ENCODE measurements at regions not wholly inside any gene's neighbourhood (a gene's known extent, or its start where the extent isn't known, plus 50 kb on each side); places are given as distances from the start of the nearest gene placed in this dataset.
"Not testable (repeated sequence)": the region's sequence is repeated elsewhere in the genome, so short reads cannot be mapped to it uniquely, and the experiment has no call there.

DNA sequence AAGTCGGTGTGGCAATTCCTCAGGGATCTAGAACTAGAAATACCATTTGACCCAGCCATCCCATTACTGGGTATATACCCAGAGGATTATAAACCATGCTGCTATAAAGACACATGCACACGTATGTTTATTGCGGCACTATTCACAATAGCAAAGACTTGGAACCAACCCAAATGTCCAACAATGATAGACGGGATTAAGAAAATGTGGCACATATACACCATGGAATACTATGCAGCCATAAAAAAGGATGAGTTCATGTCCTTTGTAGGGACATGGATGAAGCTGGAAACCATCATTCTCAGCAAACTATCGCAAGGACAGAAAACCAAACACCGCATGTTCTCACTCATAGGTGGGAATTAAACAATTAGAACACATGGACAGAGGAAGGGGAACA, 80.6 kb upstream of the ST3GAL5 start:
- DNase-seq (ENCODE audit: low read depth) = not testable (repeated sequence)

- not testable (repeated sequence) for DNase-seq (ENCODE audit: low read depth)
These were observed 77.0 kb upstream of the ST3GAL5 start for GRCh38 chr2:85965770-85966169.

DNA sequence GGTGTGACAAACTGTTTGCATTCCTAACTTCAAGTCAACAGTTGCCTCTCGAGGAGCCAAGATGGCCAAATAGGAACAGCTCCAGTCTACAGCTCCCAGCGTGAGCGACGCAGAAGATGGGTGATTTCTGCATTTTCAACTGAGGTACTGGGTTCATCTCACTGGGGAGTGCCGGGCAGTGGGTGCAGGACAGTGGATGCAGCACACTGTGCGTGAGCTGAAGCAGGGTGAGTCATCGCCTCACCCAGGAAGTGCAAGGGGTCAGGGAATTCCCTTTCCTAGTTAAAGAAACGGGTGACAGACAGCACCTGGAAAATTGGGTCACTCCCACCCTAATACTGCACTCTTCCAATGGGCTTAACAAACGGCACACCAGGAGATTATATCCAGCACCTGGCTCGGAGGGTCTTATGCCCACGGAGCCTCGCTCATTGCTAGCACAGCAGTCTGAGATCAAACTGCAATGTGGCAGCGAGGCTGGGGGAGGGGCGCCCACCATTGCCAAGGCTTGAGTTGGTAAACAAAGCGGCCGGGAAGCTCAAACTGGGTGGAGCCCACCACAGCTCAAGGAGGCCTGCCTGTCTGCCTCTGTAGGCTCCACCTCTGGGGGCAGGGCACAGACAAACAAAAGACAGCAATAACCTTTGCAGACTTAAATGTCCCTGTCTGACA, 75.1 kb upstream of the ST3GAL5 start:
- DNase-seq (ENCODE audit: low read depth) = peak; percentile 24

DNA sequence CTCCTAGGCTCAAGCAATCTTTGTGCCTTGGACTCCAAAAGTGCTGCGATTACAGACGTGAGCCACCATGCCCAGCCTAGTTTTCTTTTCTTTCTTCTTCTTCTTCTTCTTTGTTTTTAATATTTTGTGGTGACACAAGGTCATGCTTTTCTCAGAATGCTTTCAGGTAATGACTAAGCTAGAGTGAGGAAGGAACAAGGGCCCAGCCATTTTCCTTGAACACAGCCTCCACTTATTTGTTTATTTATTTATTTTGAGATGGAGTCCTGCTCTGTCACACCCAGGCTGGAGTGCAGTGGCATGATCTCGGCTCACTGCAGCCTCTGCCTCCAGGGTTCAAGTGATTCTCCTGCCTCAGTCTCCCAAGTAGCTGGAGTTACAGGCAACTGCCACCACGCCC, 74.3 kb upstream of the ST3GAL5 start:
- no peak for DNase-seq (ENCODE audit: low read depth)

GRCh38 chr2:85961754-85962153, 73.0 kb upstream of the ST3GAL5 start:
- DNase-seq (ENCODE audit: low read depth) = no peak

GRCh38 chr2:85961053-85961452, 72.3 kb upstream of the ST3GAL5 start:
- no peak for DNase-seq (ENCODE audit: low read depth)

DNA sequence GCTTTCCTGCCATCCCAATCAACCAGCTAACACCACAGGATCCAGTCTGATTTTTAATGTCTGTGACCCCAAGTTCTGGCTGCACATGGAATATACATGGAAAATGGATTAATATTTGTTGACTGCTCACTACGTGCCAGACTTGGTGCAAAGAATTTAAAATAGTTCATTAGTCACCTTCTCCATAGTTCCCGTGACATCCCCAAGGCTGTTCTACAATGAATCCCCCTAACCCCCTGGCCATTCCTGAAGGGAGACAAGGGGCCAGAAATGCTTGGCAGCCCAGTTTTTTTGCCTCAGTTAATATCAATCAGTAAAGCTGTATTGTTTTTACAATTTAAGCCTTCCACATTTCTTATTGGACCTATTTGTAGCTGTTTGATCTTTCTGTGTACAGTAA, 71.0 kb upstream of the ST3GAL5 start:
- no peak for DNase-seq (ENCODE audit: low read depth)

DNA sequence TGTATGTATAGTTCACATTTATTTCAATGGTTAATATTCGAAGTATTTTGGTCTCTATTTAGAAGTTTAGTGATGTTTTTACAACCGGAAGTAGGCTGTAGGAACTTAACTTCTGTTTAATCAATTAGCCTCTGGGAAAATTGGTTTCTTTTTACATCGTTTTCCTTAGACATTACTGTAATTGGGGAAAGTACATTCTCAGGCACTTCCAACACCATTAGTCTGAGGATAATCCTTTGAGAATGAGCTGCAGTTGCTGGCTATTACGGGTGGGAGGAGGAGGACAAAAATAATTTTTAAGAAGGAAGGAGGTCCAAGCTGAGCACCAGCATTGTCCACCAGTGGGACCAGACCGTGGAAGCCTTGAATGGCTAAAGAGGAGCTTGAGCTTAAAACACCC, 70.4 kb upstream of the ST3GAL5 start:
- no peak for DNase-seq (ENCODE audit: low read depth)

DNA sequence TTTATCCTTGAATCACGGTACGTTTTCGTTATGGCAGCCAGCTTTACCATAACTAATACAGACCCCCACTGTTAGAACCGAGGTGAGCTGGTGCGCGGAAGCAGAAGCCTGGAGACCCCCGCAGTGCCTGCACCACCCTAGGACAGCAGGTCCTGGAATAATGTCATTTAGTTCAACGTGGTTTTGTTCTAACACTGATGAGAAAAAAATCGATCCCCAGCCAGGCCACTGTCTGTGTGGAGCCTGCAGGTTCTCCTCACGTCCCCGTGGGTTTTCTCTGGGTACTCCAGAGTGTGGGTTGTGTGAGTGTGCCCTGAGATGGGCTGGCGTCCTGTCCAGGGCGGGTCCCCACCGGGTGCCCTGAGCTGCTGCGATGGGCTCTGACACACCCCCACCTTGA, 69.9 kb upstream of the ST3GAL5 start:
- DNase-seq (ENCODE audit: low read depth) = no peak

DNA sequence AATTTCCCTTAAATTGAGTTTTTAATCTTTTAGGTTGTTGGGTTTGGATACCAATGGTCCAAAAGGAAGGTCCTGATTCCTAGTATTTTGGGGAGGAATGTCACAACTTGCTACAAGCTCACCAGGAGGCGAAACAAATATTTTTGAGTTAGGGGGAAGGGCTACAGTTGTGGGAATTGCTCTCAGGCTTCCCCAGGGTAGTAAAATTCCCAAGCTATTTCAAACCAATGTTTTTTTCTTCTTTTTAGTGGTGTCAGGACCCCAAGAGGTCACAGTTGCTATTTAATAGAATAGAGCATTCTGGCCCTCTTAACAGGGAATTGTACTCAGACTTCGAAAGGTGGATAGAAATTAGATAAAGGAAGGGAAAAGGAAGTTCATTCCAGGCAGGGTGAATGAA, 68.5 kb upstream of the ST3GAL5 start:
- DNase-seq (ENCODE audit: low read depth) = peak; percentile 22

DNA sequence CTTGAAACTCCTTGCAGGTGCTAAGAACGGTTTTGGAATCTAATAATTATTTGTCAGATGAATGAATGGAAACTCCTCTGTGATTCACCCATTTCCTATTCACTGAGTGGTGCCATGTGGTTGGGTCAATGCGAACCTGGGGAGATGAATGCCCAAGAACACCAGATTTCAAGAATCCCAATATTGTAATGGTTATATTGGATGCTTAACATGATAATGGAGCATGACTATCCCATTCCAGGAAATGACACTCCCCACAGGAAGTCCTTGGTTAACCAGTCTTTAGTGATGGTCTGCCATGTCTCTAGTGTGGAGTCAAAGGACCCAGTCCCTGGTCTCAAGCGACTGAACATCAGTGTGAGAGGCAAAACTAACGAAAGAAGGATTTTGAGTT, 67.9 kb upstream of the ST3GAL5 start:
- DNase-seq (ENCODE audit: low read depth) = no peak

DNA sequence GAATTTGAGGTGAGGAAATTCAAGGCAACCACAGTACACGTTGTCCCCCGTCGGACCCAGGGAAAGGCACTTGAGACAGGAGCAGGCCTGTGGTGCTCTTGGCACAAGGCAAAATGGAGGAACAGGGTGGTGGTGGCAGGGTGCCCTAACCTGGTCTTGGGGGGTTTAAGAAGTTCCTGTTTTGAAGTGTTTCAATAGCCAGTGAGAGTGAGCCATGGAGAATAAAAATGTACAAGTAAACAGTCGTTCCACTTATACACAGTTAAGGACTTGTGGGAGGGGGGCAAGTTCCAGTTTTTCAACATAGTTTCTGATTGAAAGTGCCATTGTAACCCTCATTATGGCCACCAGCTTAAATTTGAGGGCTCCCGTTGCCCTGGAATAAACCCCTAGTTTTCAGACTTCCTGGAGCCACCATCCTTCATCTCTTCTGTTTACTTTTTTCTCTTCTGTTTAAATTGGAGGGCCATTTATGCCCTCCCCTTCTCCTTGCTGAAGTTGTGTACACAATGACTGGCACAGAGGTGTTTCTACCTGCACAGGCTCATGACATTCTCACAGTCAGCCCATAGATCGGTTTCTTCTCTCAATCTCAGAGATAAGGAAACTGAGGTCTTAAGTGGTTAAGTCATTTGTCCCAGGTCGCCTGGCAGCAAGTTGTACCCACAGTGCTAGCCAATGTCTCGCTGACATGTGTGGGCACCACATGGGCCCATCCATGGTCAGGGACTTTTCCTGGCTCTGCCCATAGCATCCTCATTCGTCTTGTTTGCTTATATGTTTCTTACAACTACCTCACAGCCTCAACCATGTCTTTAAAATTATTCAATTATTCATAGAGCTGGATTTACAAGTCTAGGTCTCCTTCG, 66.0 kb upstream of the ST3GAL5 start:
- DNase-seq (ENCODE audit: low read depth) = no peak

DNA sequence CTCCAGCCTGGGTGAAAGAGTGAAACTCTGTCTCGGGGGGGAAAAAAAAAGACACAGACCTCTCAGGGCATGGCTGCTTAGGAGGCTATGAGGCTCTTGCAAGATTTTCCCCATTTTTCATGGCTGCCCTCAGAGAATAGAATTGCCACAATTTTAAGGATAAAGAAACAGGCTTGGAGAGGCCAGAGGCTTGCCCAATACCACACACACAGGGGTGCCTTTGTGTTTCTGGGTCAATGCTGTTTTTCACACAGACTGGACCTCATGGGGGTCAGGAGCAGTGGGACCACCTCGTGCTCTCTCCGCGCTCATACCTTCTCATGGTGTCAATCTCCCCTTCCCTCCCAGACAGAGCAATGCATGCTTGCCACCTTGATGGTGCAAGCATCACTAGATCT, 65.4 kb upstream of the ST3GAL5 start:
- DNase-seq (ENCODE audit: low read depth) = no peak

DNA sequence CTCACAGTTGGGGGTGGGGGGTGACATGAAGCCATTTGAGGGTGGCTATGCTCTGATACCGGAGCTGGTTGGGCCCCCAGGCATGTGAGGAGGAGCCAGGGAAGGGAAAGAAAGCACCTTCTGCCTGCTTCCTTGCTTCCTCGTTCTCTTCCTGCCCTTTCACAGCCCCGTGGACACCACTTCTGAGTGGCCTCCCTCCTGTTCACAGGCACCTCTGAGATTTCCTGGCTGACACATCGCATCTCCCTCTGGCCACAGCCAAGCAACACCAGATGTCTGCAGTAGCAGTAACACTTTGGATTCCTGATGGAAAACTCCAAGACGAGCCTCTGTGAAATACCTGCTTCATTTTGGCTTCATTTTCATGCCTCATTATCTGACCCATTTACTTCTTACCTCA, 64.7 kb upstream of the ST3GAL5 start:
- DNase-seq (ENCODE audit: low read depth) = peak; percentile 41

- no peak for DNase-seq (ENCODE audit: low read depth)
These were observed 63.5 kb upstream of the ST3GAL5 start for GRCh38 chr2:85952196-85952734.

DNA sequence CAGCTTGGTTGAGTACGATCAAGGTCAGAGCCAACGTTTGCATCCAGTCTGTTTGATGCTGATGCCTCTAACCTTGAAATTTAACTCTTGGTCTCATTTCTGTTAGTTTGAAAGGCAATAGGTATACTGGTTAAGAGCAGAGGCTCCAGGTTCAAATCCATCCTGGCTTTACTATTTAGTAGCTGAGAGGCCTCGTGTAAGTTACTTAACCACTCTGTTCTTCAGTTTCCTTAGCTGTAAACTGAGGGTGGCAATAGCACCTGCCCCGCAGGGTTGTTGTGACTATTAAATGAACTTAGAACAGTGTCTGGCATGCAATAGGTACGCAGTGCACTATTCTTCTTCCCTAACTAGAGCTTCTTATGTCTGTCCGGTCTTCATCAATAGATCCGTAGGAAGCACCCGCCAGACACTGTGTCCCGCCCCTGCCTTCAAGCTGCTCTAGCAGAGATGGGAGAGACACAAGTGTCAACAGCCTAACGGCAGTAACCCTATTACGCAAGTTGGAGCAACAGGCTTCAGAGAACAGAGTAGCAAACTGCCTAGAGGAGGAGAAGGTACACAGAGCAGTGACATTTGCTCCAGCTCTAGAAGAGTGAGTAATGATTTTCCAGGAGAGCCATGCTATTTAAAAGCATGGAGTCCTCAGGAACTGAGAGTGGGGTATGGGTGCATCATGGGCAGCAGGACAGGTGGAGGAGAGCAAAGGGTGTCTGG, 62.7 kb upstream of the ST3GAL5 start:
- no peak for DNase-seq (ENCODE audit: low read depth)

GRCh38 chr2:85950743-85951142, 62.0 kb upstream of the ST3GAL5 start:
- DNase-seq (ENCODE audit: low read depth) = no peak

- DNase-seq (ENCODE audit: low read depth) = peak; percentile 23
These were observed 60.5 kb upstream of the ST3GAL5 start for GRCh38 chr2:85949280-85949679.

DNA sequence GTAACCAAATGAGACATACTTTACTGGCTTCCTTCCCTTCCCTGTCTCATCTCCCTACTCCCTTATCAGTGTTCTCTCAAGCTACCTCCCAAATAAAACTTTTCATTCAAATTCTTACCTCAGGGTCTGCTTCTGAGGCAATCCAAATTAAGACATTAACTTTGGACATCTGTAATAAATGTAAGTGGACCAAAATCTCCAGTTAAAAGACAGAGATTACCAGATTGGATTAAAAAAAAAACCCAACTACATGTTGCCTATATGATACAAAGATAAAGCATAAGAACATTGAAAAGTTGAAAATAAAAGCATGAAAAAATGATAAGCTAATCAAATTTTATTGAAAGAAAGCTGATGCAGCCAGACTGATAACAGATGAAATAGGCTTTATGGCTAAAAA, 58.8 kb upstream of the ST3GAL5 start:
- no peak for DNase-seq (ENCODE audit: low read depth)

GRCh38 chr2:85945586-85945985, 56.8 kb upstream of the ST3GAL5 start:
- peak; percentile 24 for DNase-seq (ENCODE audit: low read depth)

GRCh38 chr2:85945172-85945571, 56.4 kb upstream of the ST3GAL5 start:
- DNase-seq (ENCODE audit: low read depth) = no peak

GRCh38 chr2:85942346-85942957, 53.7 kb upstream of the ST3GAL5 start:
- no peak for DNase-seq (ENCODE audit: low read depth)

All from EH (cell line).